K562 (cell line): ENCODE measurements at regions not wholly inside any gene's neighbourhood (a gene's known extent, or its start where the extent isn't known, plus 50 kb on each side); places are given as distances from the start of the nearest gene placed in this dataset.

ENCODE experiments used
- ADNP ChIP-seq: fragments of 200-800 bp; sonication (Bioruptor generic); IDR thresholded peaks from 2 replicates; pipeline ENCODE4 v1.6.1; 2016; ENCODE audit warnings: missing genetic modification characterization, missing compliant biosample characterization
- CC2D1A ChIP-seq: fragments of 450-650 bp; IDR thresholded peaks from 2 replicates; pipeline ENCODE4 v1.6.1; 2017; ENCODE audit warnings: mild to moderate bottlenecking
- CREB1 ChIP-seq, 2 experiments: sonication (generic) in 1 of 2; formaldehyde crosslinking in 1 of 2; IDR thresholded peaks; 2 replicates each; pipeline versions ENCODE4 v1.6.1 to v1.8.0; 2012 to 2022; ENCODE audit warnings: inconsistent platforms in 1 of 2, mild to moderate bottlenecking in 1 of 2, missing genetic modification reagents in 1 of 2, moderate library complexity in 1 of 2
- HMGN3 ChIP-seq: IDR thresholded peaks from 2 replicates; pipeline ENCODE4 v1.6.1; 2011; ENCODE audit warnings: borderline replicate concordance, low read depth, mild to moderate bottlenecking, mixed read lengths, low read length; ENCODE audit not compliant: insufficient read length; ENCODE audit errors: extremely low read depth
- JUND ChIP-seq, 2 experiments: IDR thresholded peaks; 2 replicates in 1 of 2; 3 replicates in 1 of 2; pipeline ENCODE4 v1.6.1; 2011; ENCODE audit warnings: borderline replicate concordance in 2 of 2, low read depth in 2 of 2, low read length in 2 of 2, improper control_type of control experiment in 1 of 2, missing biosample characterization in 1 of 2, missing genetic modification characterization in 1 of 2, missing genetic modification reagents in 1 of 2
- LCOR ChIP-seq: sonication (generic); formaldehyde crosslinking; IDR thresholded peaks from 2 replicates; pipeline ENCODE4 v1.8.0; 2022; ENCODE audit warnings: mild to moderate bottlenecking, missing genetic modification reagents
- NFE2L1 ChIP-seq: fragments of 450-650 bp; IDR thresholded peaks from 2 replicates; pipeline ENCODE4 v1.6.1; 2016; ENCODE audit warnings: missing genetic modification characterization, low read depth, mild to moderate bottlenecking, missing compliant biosample characterization, moderate library complexity, borderline replicate concordance
- NR3C1 ChIP-seq: sonication (generic); formaldehyde crosslinking; IDR thresholded peaks from 2 replicates; pipeline ENCODE4 v1.8.1; 2022; ENCODE audit warnings: missing genetic modification reagents
- POU5F1 ChIP-seq: fragments of 150-350 bp; IDR thresholded peaks from 2 replicates; pipeline ENCODE4 v1.6.1; 2014; ENCODE audit warnings: borderline replicate concordance, low read length, low read depth, mild to moderate bottlenecking; ENCODE audit not compliant: partially characterized antibody
- SMARCE1 ChIP-seq: fragments of 450-650 bp; IDR thresholded peaks from 2 replicates; pipeline ENCODE4 v1.7.1; 2016; ENCODE audit warnings: mild to moderate bottlenecking
- ZNF175 ChIP-seq: fragments of 200-800 bp; sonication (Bioruptor generic); IDR thresholded peaks from 2 replicates; pipeline ENCODE4 v1.6.1; 2016; ENCODE audit warnings: low read depth, mild to moderate bottlenecking, missing genetic modification characterization, missing compliant biosample characterization
- ZNF668 ChIP-seq: fragments of 250-450 bp; sonication (Bioruptor Pico); IDR thresholded peaks from 2 replicates; pipeline ENCODE4 v1.8.0; 2022; ENCODE audit warnings: mild to moderate bottlenecking, inconsistent platforms
- ZNF766 ChIP-seq: fragments of 200-800 bp; sonication (Bioruptor generic); conservative IDR thresholded peaks from 2 replicates; pipeline ENCODE4 v1.6.1; 2016; ENCODE audit warnings: missing genetic modification characterization, missing compliant biosample characterization
- ZNF785 ChIP-seq: fragments of 250-450 bp; sonication (Bioruptor Pico); IDR thresholded peaks from 2 replicates; pipeline ENCODE4 v1.4.0; 2020; ENCODE audit warnings: mild to moderate bottlenecking
- TF ChIP-seq, protein P1 (sequence below): fragments of 200-600 bp; sonication (generic); IDR thresholded peaks from one replicate; pipeline ENCODE4 v1.6.1; 2012; ENCODE audit warnings: mild to moderate bottlenecking, low read depth, low read length, inconsistent platforms
- TF ChIP-seq, protein P2 (sequence below): sonication (generic); formaldehyde crosslinking; IDR thresholded peaks from 2 replicates; pipeline ENCODE4 v1.8.0; 2022; ENCODE audit warnings: mild to moderate bottlenecking, low read depth, missing genetic modification reagents

- TF ChIP-seq JUND (IDR thresholded peaks at IDR 0.05; ENCODE audit: borderline replicate concordance, low read depth, low read length) (no peak), JUND (tag; IDR thresholded peaks at IDR 0.05; ENCODE audit: borderline replicate concordance, low read depth, low read length) (no peak), ZNF785 (CRISPR knock-in tag) (no peak), ZNF175 (no peak), NR3C1 (CRISPR knock-in tag) (no peak), CREB1 (IDR thresholded peaks at IDR 0.05) (no peak), CREB1 (CRISPR knock-in tag; IDR thresholded peaks at IDR 0.05) (no peak), NFE2L1 (no peak), POU5F1 (no peak), ADNP (tag) (no peak), SMARCE1 (no peak), HMGN3 (no peak), CC2D1A (no peak), ZNF668 (CRISPR knock-in tag) (peak; percentile 85; the same call in 1 of the 2 replicates), LCOR (CRISPR knock-in tag) (no peak), ZNF766 (CRISPR knock-in tag) (no peak)
- TF ChIP-seq, protein P1, sequence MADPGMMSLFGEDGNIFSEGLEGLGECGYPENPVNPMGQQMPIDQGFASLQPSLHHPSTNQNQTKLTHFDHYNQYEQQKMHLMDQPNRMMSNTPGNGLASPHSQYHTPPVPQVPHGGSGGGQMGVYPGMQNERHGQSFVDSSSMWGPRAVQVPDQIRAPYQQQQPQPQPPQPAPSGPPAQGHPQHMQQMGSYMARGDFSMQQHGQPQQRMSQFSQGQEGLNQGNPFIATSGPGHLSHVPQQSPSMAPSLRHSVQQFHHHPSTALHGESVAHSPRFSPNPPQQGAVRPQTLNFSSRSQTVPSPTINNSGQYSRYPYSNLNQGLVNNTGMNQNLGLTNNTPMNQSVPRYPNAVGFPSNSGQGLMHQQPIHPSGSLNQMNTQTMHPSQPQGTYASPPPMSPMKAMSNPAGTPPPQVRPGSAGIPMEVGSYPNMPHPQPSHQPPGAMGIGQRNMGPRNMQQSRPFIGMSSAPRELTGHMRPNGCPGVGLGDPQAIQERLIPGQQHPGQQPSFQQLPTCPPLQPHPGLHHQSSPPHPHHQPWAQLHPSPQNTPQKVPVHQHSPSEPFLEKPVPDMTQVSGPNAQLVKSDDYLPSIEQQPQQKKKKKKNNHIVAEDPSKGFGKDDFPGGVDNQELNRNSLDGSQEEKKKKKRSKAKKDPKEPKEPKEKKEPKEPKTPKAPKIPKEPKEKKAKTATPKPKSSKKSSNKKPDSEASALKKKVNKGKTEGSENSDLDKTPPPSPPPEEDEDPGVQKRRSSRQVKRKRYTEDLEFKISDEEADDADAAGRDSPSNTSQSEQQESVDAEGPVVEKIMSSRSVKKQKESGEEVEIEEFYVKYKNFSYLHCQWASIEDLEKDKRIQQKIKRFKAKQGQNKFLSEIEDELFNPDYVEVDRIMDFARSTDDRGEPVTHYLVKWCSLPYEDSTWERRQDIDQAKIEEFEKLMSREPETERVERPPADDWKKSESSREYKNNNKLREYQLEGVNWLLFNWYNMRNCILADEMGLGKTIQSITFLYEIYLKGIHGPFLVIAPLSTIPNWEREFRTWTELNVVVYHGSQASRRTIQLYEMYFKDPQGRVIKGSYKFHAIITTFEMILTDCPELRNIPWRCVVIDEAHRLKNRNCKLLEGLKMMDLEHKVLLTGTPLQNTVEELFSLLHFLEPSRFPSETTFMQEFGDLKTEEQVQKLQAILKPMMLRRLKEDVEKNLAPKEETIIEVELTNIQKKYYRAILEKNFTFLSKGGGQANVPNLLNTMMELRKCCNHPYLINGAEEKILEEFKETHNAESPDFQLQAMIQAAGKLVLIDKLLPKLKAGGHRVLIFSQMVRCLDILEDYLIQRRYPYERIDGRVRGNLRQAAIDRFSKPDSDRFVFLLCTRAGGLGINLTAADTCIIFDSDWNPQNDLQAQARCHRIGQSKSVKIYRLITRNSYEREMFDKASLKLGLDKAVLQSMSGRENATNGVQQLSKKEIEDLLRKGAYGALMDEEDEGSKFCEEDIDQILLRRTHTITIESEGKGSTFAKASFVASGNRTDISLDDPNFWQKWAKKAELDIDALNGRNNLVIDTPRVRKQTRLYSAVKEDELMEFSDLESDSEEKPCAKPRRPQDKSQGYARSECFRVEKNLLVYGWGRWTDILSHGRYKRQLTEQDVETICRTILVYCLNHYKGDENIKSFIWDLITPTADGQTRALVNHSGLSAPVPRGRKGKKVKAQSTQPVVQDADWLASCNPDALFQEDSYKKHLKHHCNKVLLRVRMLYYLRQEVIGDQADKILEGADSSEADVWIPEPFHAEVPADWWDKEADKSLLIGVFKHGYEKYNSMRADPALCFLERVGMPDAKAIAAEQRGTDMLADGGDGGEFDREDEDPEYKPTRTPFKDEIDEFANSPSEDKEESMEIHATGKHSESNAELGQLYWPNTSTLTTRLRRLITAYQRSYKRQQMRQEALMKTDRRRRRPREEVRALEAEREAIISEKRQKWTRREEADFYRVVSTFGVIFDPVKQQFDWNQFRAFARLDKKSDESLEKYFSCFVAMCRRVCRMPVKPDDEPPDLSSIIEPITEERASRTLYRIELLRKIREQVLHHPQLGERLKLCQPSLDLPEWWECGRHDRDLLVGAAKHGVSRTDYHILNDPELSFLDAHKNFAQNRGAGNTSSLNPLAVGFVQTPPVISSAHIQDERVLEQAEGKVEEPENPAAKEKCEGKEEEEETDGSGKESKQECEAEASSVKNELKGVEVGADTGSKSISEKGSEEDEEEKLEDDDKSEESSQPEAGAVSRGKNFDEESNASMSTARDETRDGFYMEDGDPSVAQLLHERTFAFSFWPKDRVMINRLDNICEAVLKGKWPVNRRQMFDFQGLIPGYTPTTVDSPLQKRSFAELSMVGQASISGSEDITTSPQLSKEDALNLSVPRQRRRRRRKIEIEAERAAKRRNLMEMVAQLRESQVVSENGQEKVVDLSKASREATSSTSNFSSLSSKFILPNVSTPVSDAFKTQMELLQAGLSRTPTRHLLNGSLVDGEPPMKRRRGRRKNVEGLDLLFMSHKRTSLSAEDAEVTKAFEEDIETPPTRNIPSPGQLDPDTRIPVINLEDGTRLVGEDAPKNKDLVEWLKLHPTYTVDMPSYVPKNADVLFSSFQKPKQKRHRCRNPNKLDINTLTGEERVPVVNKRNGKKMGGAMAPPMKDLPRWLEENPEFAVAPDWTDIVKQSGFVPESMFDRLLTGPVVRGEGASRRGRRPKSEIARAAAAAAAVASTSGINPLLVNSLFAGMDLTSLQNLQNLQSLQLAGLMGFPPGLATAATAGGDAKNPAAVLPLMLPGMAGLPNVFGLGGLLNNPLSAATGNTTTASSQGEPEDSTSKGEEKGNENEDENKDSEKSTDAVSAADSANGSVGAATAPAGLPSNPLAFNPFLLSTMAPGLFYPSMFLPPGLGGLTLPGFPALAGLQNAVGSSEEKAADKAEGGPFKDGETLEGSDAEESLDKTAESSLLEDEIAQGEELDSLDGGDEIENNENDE = no peak
- TF ChIP-seq, protein P2, sequence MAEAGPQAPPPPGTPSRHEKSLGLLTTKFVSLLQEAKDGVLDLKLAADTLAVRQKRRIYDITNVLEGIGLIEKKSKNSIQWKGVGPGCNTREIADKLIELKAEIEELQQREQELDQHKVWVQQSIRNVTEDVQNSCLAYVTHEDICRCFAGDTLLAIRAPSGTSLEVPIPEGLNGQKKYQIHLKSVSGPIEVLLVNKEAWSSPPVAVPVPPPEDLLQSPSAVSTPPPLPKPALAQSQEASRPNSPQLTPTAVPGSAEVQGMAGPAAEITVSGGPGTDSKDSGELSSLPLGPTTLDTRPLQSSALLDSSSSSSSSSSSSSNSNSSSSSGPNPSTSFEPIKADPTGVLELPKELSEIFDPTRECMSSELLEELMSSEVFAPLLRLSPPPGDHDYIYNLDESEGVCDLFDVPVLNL (CRISPR knock-in tag) = no peak
Observed at GRCh38 chr7:138363721-138364120, 96.3 kb upstream of the TRIM24 start (continued).
